ENCODE measurements at regions not wholly inside any gene's neighbourhood (a gene's known extent, or its start where the extent isn't known, plus 50 kb on each side); places are given as distances from the start of the nearest gene placed in this dataset.

DNA sequence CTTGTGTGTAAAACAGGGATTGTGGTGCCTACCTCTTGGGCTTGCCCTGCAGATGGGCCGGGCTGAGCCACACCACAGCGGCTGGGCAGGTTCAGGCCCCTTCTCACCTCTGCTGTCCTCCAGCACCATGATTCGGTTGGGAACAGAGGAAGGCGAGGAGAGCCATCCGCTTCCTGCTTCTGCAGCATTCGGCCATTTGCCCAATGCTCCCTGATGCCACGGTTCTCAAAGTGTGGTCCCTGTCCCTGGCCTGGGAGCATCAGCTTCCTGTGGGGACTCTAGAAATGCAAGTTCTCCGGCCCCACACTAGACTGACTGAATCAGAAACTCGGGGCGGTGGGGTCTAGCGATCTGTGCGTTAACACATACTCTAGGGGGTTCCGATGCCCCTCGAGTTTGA, 65.1 kb downstream of the RRM2 start:
- Mint-ChIP-seq H3K36me3 (ENCODE audit: low read depth) (peaks cover 6% of the 10 kb centered on the region), H3K4me3 (no peak overlapping the region), H3K27ac (no peak overlapping the region), H3K4me1 (ENCODE audit: low read depth) (peaks cover 7% of the 10 kb centered on the region), H3K27me3 (no peaks in the 10 kb centered on the region), H3K9me3 (peaks cover 6% of the 10 kb centered on the region)
- ChIA-PET POLR2A (no interaction called here), CTCF (no interaction called here)
- ATAC-seq (no peak), DNase-seq (no peak)
- no peak for TF ChIP-seq CTCF (IDR thresholded peaks at IDR 0.05)
- intact Hi-C loops (cut with micrococcal nuclease) = no loop called here

DNA sequence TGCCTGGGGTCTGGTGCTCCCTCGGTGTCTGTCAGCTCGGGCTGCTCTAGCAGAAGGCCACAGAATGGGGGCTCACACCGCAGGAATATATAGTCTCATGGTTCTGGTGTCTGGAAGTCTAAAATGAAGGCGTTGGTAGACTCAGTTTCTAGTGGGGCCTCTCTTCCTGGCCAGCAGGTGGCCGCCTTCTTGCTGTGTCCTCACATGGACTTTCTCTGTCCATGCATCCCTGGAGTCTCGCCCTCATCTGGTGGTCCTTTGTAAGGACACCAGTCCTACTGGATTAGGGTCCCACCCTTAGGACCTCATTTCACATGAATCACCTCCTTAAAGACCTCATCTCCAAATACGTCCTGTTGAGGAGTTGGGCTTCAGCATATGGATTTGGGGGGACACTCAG, 65.7 kb downstream of the RRM2 start:
- Mint-ChIP-seq H3K9me3 (peaks cover 6% of the 10 kb centered on the region), H3K27ac (no peak overlapping the region), H3K4me1 (ENCODE audit: low read depth) (peaks cover 7% of the 10 kb centered on the region), H3K4me3 (no peak overlapping the region), H3K36me3 (ENCODE audit: low read depth) (peaks cover 6% of the 10 kb centered on the region), H3K27me3 (no peaks in the 10 kb centered on the region)
- DNase-seq (no peak), ATAC-seq (no peak)
- POLR2A ChIA-PET = no interaction called here
- intact Hi-C loops (cut with micrococcal nuclease) = no loop called here
- CTCF ChIA-PET = no interaction called here
- TF ChIP-seq CTCF (IDR thresholded peaks at IDR 0.05) = no peak

DNA sequence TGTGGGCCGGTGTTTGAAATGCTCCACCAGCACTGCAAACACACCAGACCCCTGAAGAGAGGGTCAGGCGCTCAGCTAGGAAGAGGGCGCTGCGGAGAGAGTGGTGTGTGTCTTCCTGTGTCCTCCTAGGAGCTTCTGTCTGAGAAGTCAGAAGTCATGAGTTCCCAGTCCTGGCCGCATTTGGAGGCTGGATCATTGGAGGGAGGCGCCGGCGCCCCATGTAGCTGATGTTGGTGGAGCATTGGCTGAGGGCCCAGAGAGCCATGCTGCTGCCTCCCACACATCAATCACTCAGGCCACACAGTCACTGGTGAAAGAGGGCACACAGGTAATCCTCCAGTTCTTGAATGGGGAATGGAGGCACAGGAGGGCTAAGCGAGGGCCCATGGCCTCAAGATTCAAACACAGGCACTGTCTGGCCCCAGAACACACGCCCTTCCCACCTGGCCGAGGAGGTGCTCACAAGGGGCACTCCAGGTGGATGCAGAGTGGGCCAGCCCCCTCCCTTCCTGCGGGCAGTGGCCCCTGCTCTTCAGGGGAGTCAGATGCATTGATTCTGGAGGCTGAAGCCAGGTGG, 66.3 kb downstream of the RRM2 start:
- DNase-seq (no peak), ATAC-seq (no peak)
- POLR2A ChIA-PET = no interaction called here
- intact Hi-C loops (cut with micrococcal nuclease) = no loop called here
- Mint-ChIP-seq H3K27ac (no peak overlapping the region), H3K9me3 (peaks cover 6% of the 10 kb centered on the region), H3K36me3 (ENCODE audit: low read depth) (peaks cover 6% of the 10 kb centered on the region), H3K4me1 (ENCODE audit: low read depth) (peaks cover 7% of the 10 kb centered on the region), H3K4me3 (no peak overlapping the region), H3K27me3 (no peaks in the 10 kb centered on the region)
- TF ChIP-seq CTCF (IDR thresholded peaks at IDR 0.05) = no peak
- CTCF ChIA-PET = no interaction called here

DNA sequence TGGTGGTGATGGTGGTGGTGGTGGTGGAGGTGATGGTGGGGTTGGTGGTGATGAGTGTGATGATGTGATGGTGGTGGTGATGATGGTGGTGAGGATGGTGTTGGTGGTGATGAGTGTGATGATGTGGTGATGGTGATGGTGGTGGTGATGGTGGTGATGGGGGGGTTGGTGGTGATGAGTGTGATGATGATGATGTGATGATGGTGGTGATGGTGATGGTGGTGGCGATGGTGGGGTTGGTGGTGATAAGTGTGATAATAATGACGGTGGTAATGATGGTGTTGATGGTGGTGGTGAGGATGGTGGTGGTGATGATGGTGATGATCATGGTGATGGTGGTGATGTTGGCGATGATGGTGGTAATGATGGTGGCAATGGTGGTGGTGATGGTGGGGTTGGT, 67.7 kb downstream of the RRM2 start:
- H3K27ac Mint-ChIP-seq = no peak overlapping the region
- peaks cover 7% of the 10 kb centered on the region for H3K4me1 Mint-ChIP-seq (ENCODE audit: low read depth)
- ATAC-seq (no peak), DNase-seq (no peak)
- H3K36me3 Mint-ChIP-seq (ENCODE audit: low read depth) = peaks cover 6% of the 10 kb centered on the region
- intact Hi-C loops (cut with micrococcal nuclease) = no loop called here
- no peak for TF ChIP-seq CTCF (IDR thresholded peaks at IDR 0.05)
- H3K9me3 Mint-ChIP-seq = peaks cover 6% of the 10 kb centered on the region
- no peaks in the 10 kb centered on the region for H3K27me3 Mint-ChIP-seq
- ChIA-PET POLR2A (no interaction called here), CTCF (no interaction called here)
- H3K4me3 Mint-ChIP-seq = no peak overlapping the region

DNA sequence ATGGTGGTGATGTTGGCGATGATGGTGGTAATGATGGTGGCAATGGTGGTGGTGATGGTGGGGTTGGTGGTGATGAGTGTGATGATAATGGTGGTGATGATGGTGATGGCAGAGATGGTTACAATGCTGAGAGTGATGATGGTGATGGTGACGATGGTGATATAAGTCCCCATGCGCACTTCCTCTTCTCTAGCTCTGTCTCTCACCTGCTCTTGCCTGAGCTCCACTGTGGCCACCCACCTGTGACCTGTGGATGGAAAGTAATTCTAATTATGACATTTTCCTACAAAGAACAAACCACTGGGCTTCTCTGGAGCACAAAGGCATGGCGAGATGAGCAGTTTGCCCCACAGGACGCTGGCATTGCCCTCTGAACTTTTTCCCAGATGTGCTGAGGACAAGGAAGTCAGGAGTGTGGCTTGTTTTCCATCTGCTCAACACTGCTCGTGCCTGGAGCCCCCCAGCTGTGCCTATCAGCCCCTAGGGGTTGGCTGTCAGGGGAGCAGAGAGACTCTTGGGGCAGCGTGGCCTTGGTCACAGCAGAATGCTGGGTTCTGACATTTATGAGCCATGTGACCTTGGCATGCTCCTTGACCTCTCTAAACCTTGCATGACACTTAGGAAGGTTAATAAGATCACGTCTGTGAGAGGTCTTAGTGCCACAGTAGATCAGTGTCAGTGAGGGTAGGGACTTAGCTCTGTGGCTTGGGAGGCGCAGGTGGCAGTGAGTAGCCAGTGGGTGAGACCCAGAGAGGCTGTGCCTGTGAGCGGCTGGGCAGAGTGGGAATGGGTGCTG, 68.4 kb downstream of the RRM2 start:
- Mint-ChIP-seq H3K4me1 (ENCODE audit: low read depth) (peaks cover 7% of the 10 kb centered on the region), H3K9me3 (peaks cover 6% of the 10 kb centered on the region), H3K36me3 (ENCODE audit: low read depth) (peaks cover 6% of the 10 kb centered on the region), H3K4me3 (no peak overlapping the region), H3K27me3 (no peaks in the 10 kb centered on the region), H3K27ac (no peak overlapping the region)
- CTCF ChIA-PET = no interaction called here
- no peak for TF ChIP-seq CTCF (IDR thresholded peaks at IDR 0.05)
- intact Hi-C loops (cut with micrococcal nuclease) = no loop called here
- ATAC-seq (no peak), DNase-seq (no peak)
- POLR2A ChIA-PET = no interaction called here
